ENCODE measurements at regions not wholly inside any gene's neighbourhood (a gene's known extent, or its start where the extent isn't known, plus 50 kb on each side); places are given as distances from the start of the nearest gene placed in this dataset.

DNA sequence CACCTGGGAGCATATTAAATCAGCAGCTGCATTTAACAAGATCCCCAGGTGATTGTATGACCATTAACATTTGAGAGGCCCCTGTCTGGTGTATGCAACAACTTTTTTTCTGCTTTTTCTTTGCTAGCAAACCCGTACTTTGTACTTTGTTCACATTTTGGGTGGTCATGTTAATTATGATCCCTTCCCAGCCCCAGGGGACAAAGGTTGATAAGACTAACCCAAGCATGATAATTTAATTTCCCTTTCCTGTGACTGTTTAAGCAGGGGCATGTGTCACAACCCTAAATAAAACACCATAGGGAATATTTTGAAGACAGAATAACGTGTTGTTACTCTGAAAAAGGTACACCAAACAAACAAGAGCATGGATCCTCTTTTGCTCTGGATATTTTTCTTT is 332.0 kb downstream of the PCDH18 start:
- H3K4me3 ChIP-seq (ENCODE audit: low read depth, low read length), result no peak overlapping the region
- no peak for DNase-seq (ENCODE audit: low read depth)

DNA sequence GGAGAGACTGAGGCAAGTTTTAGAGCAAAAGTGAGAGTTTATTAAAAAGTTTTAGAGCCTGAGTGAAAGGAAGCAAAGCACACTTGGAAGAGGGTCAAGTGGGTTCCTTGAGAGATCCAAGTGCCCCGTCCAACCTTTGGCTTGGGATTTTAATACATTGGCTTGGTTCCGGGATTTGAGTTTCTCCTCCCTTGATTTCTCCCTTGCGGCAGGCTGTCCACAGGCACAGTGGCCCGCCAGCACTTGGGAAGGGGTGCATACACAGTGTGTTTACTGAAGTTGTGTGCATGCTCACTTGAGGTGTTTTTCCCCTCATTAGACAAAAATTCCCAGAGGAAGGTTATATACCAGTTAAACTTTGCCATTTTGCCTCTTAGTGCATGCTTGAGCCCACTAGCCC is 333.5 kb downstream of the PCDH18 start:
- DNase-seq (ENCODE audit: low read depth), result no peak
- H3K4me3 ChIP-seq (ENCODE audit: low read depth, low read length), result no peak overlapping the region
- TF ChIP-seq, protein P1, sequence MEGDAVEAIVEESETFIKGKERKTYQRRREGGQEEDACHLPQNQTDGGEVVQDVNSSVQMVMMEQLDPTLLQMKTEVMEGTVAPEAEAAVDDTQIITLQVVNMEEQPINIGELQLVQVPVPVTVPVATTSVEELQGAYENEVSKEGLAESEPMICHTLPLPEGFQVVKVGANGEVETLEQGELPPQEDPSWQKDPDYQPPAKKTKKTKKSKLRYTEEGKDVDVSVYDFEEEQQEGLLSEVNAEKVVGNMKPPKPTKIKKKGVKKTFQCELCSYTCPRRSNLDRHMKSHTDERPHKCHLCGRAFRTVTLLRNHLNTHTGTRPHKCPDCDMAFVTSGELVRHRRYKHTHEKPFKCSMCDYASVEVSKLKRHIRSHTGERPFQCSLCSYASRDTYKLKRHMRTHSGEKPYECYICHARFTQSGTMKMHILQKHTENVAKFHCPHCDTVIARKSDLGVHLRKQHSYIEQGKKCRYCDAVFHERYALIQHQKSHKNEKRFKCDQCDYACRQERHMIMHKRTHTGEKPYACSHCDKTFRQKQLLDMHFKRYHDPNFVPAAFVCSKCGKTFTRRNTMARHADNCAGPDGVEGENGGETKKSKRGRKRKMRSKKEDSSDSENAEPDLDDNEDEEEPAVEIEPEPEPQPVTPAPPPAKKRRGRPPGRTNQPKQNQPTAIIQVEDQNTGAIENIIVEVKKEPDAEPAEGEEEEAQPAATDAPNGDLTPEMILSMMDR (IDR thresholded peaks at IDR 0.05; ENCODE audit: insufficient read depth, low read depth, low read length, missing control alignments), result no peak

More for the DNA sequence above, 332.0 kb downstream of the PCDH18 start:
- TF ChIP-seq, protein P1 (IDR thresholded peaks at IDR 0.05; ENCODE audit: insufficient read depth, low read depth, low read length, missing control alignments), result no peak

DNA sequence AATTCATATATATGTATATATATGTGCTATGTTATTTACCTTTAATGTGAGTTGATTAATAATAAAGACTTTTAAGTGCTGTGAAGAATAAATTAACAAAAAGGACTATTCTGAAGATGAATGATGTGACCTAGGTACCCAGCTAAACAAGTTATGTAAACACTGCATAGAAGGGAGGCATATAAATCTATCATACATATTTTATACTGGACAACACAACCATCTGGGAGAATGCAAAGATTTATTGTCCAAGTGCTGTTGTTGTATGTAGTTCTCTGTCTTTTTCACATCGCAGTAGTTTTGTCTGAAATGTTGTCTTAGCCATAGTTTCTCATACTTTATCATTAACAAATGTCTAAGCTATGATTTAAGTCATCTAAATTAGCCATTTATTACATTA is 337.6 kb downstream of the PCDH18 start:
- DNase-seq (ENCODE audit: low read depth), result no peak
- TF ChIP-seq, protein P1 (IDR thresholded peaks at IDR 0.05; ENCODE audit: insufficient read depth, low read depth, low read length, missing control alignments), result no peak
- H3K4me3 ChIP-seq (ENCODE audit: low read depth, low read length), result no peak overlapping the region

DNA sequence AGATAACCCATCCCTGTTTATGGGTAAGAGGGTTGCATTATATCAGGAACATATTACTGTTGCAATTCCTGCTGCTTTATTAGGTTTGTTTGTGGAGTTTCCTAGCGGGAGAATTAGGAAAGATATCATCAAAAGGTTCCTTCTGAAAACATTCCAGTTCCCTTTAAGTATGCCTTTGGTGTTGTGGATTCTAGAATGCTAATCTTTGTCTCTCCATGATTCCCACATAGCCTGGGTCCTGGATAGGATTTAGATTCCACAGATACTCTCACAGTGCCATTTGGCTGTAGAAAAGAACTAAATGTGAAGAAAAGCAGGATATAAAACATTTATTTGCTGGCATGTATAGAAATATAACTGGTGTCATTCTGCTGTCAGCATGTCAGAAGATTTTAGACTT is 338.7 kb downstream of the PCDH18 start:
- no peak for DNase-seq (ENCODE audit: low read depth)
- TF ChIP-seq, protein P1 (IDR thresholded peaks at IDR 0.05; ENCODE audit: insufficient read depth, low read depth, low read length, missing control alignments), result no peak
- H3K4me3 ChIP-seq (ENCODE audit: low read depth, low read length), result no peak overlapping the region

DNA sequence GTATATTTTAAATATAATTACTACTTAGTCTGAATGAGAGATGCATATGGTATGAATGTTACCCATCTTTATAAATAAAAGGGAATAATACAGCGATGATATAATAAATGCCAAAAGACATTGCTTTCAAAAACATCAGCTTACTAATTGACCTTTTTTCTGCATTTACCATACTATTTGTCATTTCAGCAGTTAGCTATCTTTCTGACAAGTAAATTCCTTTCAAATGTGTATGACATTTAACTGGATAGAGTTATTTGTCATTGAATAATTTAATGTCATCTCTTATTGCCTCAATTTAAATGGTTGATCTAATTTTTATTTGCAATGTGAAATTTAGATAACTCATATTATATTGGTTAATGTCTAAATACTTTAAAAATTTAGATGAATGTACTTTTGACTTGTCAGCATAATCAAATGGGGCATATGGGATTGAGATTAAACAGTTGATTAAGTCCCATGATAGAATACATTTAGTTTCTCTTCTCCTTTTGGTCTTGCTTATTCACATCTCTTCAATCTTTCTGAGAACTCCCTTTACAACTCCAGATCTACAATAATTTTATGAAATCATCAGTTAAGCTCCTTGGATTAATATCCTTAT is 350.9 kb downstream of the PCDH18 start:
- DNase-seq (ENCODE audit: low read depth), result no peak
- no peak overlapping the region for H3K4me3 ChIP-seq (ENCODE audit: low read depth, low read length)
- TF ChIP-seq, protein P1 (IDR thresholded peaks at IDR 0.05; ENCODE audit: insufficient read depth, low read depth, low read length, missing control alignments), result no peak

DNA sequence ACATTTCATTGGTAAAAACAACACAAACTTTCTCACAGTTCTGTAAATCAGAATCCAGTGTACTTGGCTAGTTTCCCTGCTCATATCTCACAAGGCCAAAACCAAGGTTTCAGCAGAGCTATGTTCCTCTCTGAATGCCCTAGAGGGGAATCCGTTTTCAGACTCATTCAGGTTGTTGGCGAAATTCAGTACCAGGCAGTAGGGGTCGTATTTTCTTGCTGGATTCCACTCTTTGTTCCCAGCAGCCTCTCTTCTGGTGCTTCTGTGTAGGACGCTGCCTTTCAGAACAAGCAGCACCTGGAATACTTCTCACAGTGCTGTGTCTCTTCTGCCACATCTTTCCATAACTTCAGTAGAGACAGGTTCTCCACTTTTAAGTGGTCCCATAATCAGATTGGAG is 351.9 kb downstream of the PCDH18 start:
- DNase-seq (ENCODE audit: low read depth), result no peak

More for the DNA sequence above, 351.9 kb downstream of the PCDH18 start:
- no peak overlapping the region for H3K4me3 ChIP-seq (ENCODE audit: low read depth, low read length)
- TF ChIP-seq, protein P1 (IDR thresholded peaks at IDR 0.05; ENCODE audit: insufficient read depth, low read depth, low read length, missing control alignments), result no peak
